Stimulated activated CD4-positive, alpha-beta T cell treated with anti-CD3 and anti-CD28 coated beads, Interleukin-15, amount 100 ng/mL, for 1 hour (primary cell): ENCODE measurements at regions not wholly inside any gene's neighbourhood (a gene's known extent, or its start where the extent isn't known, plus 50 kb on each side); places are given as distances from the start of the nearest gene placed in this dataset.
"Not testable (repeated sequence)": the region's sequence is repeated elsewhere in the genome, so short reads cannot be mapped to it uniquely, and the experiment has no call there.

Source experiments
- DNase-seq, 2 donors: peaks; one replicate each; pipeline ENCODE4 v3.0.0-alpha.2; 2020; ENCODE audit warnings: low read depth in 1 of 2, low spot score in 1 of 2

DNA sequence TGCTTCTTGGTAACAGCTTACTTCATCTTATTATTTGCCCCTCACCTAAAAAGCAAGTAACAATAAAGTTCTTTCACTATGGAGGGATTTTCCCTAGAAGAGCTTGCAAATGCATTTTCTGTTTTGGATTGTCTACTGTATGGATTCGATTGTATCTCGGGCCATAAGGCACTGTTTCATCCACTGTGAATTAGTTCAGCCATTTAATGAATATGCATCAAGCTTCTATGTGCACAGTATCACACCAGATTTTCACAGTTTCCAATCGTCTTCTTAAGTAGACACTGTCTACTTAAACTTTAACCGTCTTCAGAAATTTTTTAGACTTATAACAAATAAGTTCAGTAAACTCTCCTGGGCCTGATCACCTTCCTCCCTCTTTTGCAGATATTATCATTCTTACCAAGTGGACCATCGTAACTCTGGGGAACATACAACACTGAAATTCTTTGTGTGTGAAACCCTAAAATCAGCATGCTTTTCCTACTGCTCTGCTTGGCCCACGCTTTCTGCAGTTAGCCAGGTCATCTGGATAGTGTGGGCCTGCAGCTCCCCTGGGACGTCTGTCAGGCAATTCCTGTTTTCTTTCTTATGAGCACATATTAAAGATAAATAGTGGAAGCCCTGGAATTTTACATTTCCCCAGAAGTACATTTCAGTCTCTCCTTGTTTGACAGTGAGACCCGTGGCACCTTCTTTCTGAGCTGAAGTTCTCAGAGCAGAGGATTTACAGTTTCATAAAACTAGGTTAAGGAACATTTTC is 136.5 kb upstream of the PDE10A start:
- no peak for DNase-seq

GRCh38 chr6:165798991-165799390 is 135.9 kb upstream of the PDE10A start:
- DNase-seq: no peak

DNA sequence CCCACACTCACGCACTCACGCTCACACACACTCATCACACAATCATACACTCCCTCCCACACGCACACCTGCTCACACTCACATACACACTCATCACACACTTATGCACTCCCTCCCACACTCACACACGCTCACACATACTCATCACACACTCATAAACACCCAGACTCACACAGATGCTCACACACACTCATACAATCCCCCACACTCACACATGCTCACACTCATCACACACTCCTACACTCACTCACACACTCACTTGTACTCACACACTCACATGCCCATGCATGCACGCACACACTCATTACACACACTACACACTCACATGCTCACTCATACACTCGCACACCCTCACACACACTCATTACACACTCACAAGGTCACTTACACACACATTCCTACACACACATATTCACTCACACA is 131.1 kb upstream of the PDE10A start:
- no peak for DNase-seq

DNA sequence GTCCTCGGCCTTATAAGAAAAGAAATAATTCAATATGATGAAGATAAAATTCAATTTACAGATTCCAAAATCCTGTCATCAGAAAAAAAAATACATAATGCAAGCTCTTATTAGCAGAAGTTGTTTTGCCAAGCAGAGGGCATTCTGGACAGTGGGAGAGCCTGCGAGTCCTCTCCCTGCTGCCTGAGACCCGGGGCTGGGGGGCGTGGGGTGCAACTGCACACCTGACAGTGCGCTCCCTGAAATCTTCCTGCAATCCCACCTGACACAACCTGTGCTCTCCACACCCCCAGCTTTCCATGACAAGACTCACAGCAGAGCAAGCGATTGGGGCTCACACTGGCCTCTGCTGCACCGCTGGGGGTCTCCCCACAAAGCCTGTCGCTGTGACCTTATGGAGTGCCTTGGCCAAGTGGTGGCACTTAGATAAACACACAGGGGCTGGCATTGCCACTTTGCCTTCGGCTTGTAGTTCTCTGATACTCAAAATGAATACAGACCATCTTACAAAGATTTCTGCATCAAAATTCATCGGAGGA is 130.3 kb upstream of the PDE10A start:
- no peak for DNase-seq

- DNase-seq: no peak
These were observed 128.9 kb upstream of the PDE10A start for GRCh38 chr6:165791876-165792437.

DNA sequence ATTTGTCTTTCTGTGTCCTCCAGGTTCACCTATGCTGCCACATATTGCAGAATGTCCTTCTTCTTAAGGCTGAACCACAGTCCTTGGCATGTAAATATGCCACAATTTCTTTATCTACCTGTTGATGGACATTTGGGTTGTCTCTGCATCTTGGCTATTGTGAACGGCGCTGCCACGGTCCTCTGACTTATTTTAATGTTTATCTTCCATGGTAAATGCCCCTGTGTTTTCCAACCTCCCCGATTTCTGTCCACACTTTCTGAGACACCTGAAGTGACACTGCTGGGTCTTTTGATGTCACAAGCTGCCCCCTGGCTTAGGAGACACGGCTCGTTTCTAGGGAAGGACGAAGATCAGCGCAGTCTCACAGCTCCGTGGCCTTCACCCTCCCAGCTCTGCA is 128.3 kb upstream of the PDE10A start:
- no peak for DNase-seq

GRCh38 chr6:165782812-165783211 is 119.8 kb upstream of the PDE10A start:
- DNase-seq: no peak

DNA sequence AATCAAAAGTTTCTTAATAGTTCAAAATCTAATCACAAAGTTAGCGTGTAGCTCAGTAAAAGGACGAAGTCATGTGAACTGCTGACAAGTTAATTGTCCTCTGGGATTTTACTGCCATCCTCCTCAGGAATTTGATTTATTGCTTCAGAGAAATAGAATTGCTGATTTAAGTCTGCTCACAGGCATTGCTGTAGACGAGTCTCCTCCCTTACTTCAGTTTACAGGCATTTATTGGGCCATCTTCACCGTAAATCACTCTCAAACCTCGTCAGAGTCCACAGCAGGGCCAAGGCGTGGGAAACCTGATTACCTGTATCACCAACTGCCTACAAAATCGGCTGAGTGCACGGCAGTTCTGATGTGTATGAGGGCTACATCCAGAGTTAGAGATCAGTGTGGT is 119.1 kb upstream of the PDE10A start:
- no peak for DNase-seq

GRCh38 chr6:165777680-165778079 is 114.6 kb upstream of the PDE10A start:
- no peak for DNase-seq

GRCh38 chr6:165776691-165777090 is 113.7 kb upstream of the PDE10A start:
- DNase-seq: no peak

DNA sequence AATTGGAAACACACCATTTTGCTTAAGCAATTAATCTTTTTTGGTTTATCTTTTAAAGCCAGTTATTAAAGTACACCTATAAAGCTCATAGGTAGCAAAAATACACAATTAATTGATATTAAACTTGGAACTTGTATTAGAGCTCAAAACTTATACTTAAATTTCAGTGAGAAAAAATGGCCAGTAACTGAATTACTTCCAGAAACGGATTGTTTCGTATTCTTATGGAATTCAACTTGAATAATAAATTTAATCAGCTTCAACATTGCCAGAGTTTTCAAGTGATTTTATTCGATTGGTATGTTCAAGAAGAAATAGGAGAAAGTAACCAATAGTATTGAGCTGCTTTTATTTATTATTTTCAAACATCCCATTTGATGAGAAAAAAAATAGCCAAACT is 112.7 kb upstream of the PDE10A start:
- DNase-seq: no peak

DNA sequence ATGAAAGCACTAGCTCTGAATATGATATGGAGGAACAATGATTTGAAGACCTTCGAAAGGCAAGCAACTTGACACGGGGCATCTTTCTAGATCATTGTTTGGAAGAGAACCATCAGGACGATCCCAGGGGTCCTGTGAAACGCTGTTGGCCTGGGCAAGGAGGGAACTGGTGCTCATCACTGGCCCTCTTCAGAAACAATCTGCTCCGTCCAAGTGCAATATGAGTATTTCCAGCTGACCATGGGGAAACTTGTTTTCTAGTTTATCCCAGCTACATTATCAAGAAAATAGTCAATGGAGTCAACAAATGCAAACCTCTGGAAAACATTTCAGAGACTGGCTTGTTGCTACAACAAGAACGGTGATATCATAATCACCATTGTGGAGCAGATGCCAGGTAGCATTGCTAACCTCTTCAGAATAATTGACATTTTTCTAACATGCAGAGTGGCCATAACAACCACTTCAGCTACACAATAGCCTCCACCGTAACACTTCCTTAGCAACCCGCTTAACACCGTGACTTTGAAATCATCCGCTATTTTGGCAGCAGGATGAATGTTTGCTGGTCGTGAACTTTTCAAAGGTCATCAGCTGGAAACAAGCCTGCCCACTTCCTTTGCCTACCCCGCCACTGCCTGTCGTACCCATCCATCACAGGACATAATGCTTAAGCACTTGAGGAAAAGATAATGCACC is 112.0 kb upstream of the PDE10A start:
- no peak for DNase-seq

DNA sequence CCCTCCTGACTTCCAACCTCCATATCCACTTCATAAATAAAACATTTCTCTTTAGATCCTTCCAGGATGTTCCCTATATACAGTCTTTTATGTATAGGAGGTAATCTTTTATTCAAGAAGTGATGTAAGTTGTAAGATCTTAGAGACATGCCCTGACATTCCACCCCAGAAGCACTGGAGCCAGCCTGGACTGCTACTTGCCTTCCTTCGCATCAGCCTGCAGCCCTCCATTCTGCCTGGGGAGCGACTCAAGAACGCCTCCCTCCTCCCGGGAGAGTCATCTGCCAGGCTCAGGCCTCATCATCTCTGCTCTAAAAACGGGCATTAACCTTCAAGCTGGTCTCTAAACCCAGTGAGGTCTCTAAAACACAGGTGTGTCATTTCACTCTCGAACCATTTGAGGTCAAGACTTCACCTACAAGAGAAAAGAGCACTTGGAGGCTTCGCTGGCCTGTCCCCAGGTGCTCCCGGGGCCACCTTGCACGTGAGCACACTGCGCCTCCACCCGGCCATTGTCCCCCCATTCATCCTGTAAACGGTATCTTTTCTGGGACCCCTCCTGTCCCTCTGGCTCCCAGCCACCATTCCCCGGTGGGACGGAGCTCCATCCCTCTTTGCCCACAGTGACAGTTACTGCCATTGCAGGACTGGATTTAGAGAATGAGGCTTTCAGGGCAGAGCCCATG is 107.5 kb upstream of the PDE10A start:
- no peak for DNase-seq

- no peak for DNase-seq
These were observed 106.8 kb upstream of the PDE10A start for GRCh38 chr6:165769884-165770283.

DNA sequence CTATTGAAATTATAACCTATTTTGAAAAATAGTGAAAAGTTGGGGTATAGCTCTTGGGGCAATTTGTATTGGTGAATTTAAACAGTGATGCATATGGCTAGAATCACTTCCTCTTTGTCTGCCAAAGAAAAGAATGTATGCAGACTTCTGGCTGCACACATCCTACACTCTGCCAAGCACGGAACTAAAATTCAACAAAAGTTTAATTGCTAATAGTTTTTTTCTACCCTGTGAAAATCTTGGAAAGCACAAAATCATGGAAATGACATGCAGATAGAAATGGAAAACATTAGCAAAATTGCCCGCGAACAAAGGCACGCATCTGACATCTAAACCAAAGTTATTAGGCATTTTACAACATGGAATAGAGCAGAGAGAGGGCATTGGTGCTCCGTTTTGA is 106.4 kb upstream of the PDE10A start:
- DNase-seq: no peak

DNA sequence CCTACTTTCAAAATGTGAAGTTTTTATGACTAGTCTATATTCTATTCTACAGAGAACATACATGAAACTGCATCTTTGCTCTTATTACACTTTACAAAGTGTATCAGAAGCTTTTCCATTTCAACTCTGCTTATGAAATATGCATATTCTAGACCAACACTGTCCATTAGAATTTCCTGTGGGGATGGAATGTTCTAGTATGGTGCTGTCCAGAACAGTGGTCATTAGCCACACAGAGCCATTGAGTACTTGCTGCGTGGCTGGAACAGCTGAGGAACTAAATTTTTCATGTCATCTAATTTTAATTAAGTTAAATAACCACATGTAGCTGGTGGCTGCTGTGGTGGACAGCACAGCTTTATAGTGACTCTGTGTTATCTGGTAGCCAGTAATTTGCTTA is 105.9 kb upstream of the PDE10A start:
- DNase-seq: no peak

- DNase-seq: no peak
These were observed 104.2 kb upstream of the PDE10A start for GRCh38 chr6:165767228-165767627.

DNA sequence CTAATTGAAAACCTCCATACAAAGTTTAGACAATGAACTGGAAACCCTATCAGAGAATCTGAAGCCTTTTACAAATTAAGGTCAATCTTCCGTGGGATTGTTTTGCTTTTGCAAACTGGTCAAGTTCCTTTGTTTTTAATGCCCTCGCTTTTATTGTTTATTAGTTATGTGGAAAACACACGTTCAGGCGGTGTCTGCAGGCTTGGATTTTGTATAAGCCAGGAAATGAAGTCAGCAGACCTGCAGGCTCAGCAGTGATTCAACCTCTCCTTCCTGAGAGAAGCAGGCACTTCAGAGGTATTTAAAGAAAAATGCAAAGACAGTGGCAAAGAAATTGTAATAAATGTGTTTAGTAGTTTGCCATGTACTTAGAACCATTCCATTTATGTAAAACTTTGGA is 103.4 kb upstream of the PDE10A start:
- DNase-seq: no peak

GRCh38 chr6:165766026-165766425 is 103.0 kb upstream of the PDE10A start:
- DNase-seq: no peak

DNA sequence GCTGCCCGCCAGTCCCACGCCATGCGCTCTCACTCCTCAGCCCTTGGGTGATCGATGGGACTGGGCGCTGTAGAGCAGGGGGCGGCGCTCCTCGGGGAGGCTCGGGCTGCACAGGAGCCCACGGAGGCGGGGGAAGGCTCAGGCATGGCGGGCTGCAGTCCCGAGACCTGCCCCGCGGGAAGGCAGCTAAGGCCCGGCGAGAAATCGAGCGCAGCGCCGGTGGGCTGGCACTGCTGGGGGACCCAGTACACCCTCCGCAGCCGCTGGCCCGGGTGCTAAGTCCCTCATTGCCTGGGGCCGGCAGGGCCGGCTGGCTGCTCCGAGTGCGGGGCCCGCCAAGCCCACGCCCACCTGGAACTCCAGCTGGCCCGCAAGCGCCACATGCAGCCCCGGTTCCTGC is 102.2 kb upstream of the PDE10A start:
- DNase-seq: not testable (repeated sequence)

DNA sequence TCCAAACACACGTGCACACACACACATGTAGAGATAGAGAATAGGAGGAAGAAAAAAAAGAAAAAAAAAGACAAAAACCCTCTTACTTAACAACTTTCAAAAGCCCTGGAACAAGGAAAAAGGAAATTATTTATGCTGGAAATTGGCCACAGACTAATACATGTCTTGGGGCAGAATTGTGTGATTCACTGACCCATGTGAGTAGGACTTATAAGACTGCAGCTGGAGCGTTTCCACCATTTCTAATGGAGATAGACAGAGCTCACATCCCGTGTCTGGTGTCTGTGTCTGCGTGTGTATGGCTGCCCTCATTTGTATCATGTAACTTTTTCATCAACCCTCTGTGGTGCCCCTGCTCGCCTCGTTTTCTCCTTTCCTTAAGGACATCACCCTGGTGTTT is 99.8 kb upstream of the PDE10A start:
- no peak for DNase-seq

- no peak for DNase-seq
These were observed 99.1 kb upstream of the PDE10A start for GRCh38 chr6:165762125-165762524.
